OCI-LY1 (cell line): ENCODE measurements at regions not wholly inside any gene's neighbourhood (a gene's known extent, or its start where the extent isn't known, plus 50 kb on each side); places are given as distances from the start of the nearest gene placed in this dataset.

Experiments
- H2AFZ ChIP-seq: fragments of 200-600 bp; sonication (generic), shearing (Covaris generic); 2 replicates; pipeline ENCODE4 v1.6.0; 2014; ENCODE audit warnings: antibody characterized with exemption, mild to moderate bottlenecking, low read length
- H3F3A ChIP-seq: fragments of 200-600 bp; sonication (generic), shearing (Covaris generic); 2 replicates; pipeline ENCODE4 v1.6.0; 2014; ENCODE audit warnings: mild to moderate bottlenecking, antibody characterized with exemption, low read length, moderate library complexity; ENCODE audit not compliant: insufficient read depth
- H3K27ac ChIP-seq: fragments of 200-600 bp; sonication (generic); 2 replicates; pipeline ENCODE4 v1.5.1; 2014; ENCODE audit warnings: low read length, mixed run types, mild to moderate bottlenecking, low read depth; ENCODE audit not compliant: poor library complexity, severe bottlenecking
- H3K27me3 ChIP-seq: fragments of 200-600 bp; sonication (generic); 2 replicates; pipeline ENCODE4 v1.6.0; 2014; ENCODE audit warnings: antibody characterized with exemption, mild to moderate bottlenecking, low read length, moderate library complexity; ENCODE audit not compliant: insufficient read depth
- H3K36me3 ChIP-seq: fragments of 200-600 bp; sonication (generic); 2 replicates; pipeline ENCODE4 v1.6.1; 2014; ENCODE audit warnings: mild to moderate bottlenecking, antibody characterized with exemption, low read length, moderate library complexity, mixed read lengths; ENCODE audit not compliant: insufficient read depth
- H3K4me1 ChIP-seq: fragments of 200-600 bp; sonication (generic); 2 replicates; pipeline ENCODE4 v1.5.1; 2014; ENCODE audit warnings: mild to moderate bottlenecking, low read length, moderate library complexity; ENCODE audit not compliant: insufficient read depth, severe bottlenecking
- H3K4me2 ChIP-seq: fragments of 200-600 bp; sonication (generic), shearing (Covaris generic); 2 replicates; pipeline ENCODE4 v1.6.1; 2014; ENCODE audit warnings: low read length
- H3K4me3 ChIP-seq: fragments of 200-600 bp; sonication (generic); 2 replicates; pipeline ENCODE4 v1.5.1; 2014; ENCODE audit warnings: low read length, low read depth, mild to moderate bottlenecking, mixed read lengths; ENCODE audit not compliant: poor library complexity, severe bottlenecking
- H3K79me2 ChIP-seq: fragments of 200-600 bp; shearing (Covaris generic); 2 replicates; pipeline ENCODE4 v1.6.1; 2016; ENCODE audit warnings: mixed run types, low read length, mixed read lengths; ENCODE audit not compliant: insufficient read depth
- H3K9ac ChIP-seq: fragments of 200-600 bp; sonication (generic), shearing (Covaris generic); 2 replicates; pipeline ENCODE4 v1.6.1; 2014; ENCODE audit warnings: mild to moderate bottlenecking, low read length, mixed read lengths
- H3K9me2 ChIP-seq: fragments of 200-600 bp; sonication (generic), shearing (Covaris generic); 2 replicates; pipeline ENCODE4 v1.6.1; 2014; ENCODE audit warnings: low read depth, mild to moderate bottlenecking, low read length, mixed read lengths
- H3K9me3 ChIP-seq: fragments of 200-600 bp; shearing (Covaris generic); 2 replicates; pipeline ENCODE4 v1.6.1; 2014; ENCODE audit warnings: low read length, mixed read lengths
- H4K20me1 ChIP-seq: fragments of 200-600 bp; sonication (generic), shearing (Covaris generic); 2 replicates; pipeline ENCODE4 v1.6.0; 2016; ENCODE audit warnings: mild to moderate bottlenecking, low read length; ENCODE audit not compliant: insufficient read depth
- CTCF ChIP-seq: fragments of 200-600 bp; sonication (generic), shearing (Covaris generic); IDR thresholded peaks from 2 replicates; pipeline ENCODE4 v1.5.1; 2017; ENCODE audit warnings: mild to moderate bottlenecking, antibody characterized with exemption, low read length, moderate library complexity, mixed read lengths
- EZH2 ChIP-seq: fragments of 200-600 bp; sonication (generic), shearing (Covaris generic); IDR thresholded peaks from 2 replicates; pipeline ENCODE4 v1.8.0; 2017; ENCODE audit warnings: borderline replicate concordance, mixed run types, mild to moderate bottlenecking, antibody characterized with exemption, low read length, moderate library complexity, mixed read lengths

GRCh38 chr4:177163532-177163931 is 146.1 kb upstream of the NEIL3 start:
- Histone ChIP-seq H4K20me1 (no peaks in the 10 kb centered on the region), H3K4me1 (no peaks in the 10 kb centered on the region), H3F3A (no peaks in the 10 kb centered on the region), H3K9ac (no peak overlapping the region), H3K4me3 (no peak overlapping the region), H3K9me3 (no peaks in the 10 kb centered on the region), H3K4me2 (no peak overlapping the region), H3K79me2 (no peaks in the 10 kb centered on the region), H3K9me2 (no peaks in the 10 kb centered on the region), H3K36me3 (no peaks in the 10 kb centered on the region), H3K27me3 (no peaks in the 10 kb centered on the region), H2AFZ (no peak overlapping the region), H3K27ac (no peak overlapping the region)
- TF ChIP-seq CTCF: no peak
- TF ChIP-seq EZH2: no peak

- H3K4me2 ChIP-seq: no peak overlapping the region
- H3K9me3 ChIP-seq: no peaks in the 10 kb centered on the region
- no peak overlapping the region for H3K4me3 ChIP-seq
- H3K4me1 ChIP-seq: no peaks in the 10 kb centered on the region
- no peak overlapping the region for H3K27ac ChIP-seq
- H3K9me2 ChIP-seq: no peaks in the 10 kb centered on the region
- H2AFZ ChIP-seq: no peak overlapping the region
- H3K79me2 ChIP-seq: no peaks in the 10 kb centered on the region
- TF ChIP-seq CTCF (no peak), EZH2 (no peak)
- no peaks in the 10 kb centered on the region for H3K27me3 ChIP-seq
- no peaks in the 10 kb centered on the region for H3F3A ChIP-seq
- no peaks in the 10 kb centered on the region for H3K36me3 ChIP-seq
- H4K20me1 ChIP-seq: no peaks in the 10 kb centered on the region
- H3K9ac ChIP-seq: no peak overlapping the region
Measured at GRCh38 chr4:177171588-177171987, 138.1 kb upstream of the NEIL3 start.

GRCh38 chr4:177175473-177175872 is 134.2 kb upstream of the NEIL3 start:
- H3K27ac ChIP-seq: no peak overlapping the region
- no peaks in the 10 kb centered on the region for H3K36me3 ChIP-seq
- H3K4me2 ChIP-seq: no peak overlapping the region

More at GRCh38 chr4:177175473-177175872, 134.2 kb upstream of the NEIL3 start:
- Histone ChIP-seq H2AFZ (no peak overlapping the region), H3K4me1 (no peaks in the 10 kb centered on the region), H3K27me3 (no peaks in the 10 kb centered on the region), H3K79me2 (no peaks in the 10 kb centered on the region), H3K9me2 (no peaks in the 10 kb centered on the region), H4K20me1 (no peaks in the 10 kb centered on the region), H3F3A (no peaks in the 10 kb centered on the region), H3K4me3 (no peak overlapping the region), H3K9ac (no peak overlapping the region), H3K9me3 (no peaks in the 10 kb centered on the region)
- TF ChIP-seq EZH2: no peak
- TF ChIP-seq CTCF: no peak
